Lower leg skin (tissue), 3 donors: ENCODE measurements at regions not wholly inside any gene's neighbourhood (a gene's known extent, or its start where the extent isn't known, plus 50 kb on each side); places are given as distances from the start of the nearest gene placed in this dataset.

Experiments
- POLR2A ChIP-seq, 2 donors: fragments of 450-650 bp; IDR thresholded peaks; one replicate each; pipeline ENCODE4 v1.6.1; 2016 to 2017; ENCODE audit warnings: antibody characterized with exemption in 2 of 2, mild to moderate bottlenecking in 1 of 2, moderate library complexity in 1 of 2
- TF ChIP-seq, protein P1 (sequence below), 3 donors: fragments of 450-650 bp; IDR thresholded peaks; one replicate each; pipeline ENCODE4 v1.5.1; 2016; ENCODE audit warnings: antibody characterized with exemption in 3 of 3, mild to moderate bottlenecking in 3 of 3, moderate library complexity in 2 of 3

DNA sequence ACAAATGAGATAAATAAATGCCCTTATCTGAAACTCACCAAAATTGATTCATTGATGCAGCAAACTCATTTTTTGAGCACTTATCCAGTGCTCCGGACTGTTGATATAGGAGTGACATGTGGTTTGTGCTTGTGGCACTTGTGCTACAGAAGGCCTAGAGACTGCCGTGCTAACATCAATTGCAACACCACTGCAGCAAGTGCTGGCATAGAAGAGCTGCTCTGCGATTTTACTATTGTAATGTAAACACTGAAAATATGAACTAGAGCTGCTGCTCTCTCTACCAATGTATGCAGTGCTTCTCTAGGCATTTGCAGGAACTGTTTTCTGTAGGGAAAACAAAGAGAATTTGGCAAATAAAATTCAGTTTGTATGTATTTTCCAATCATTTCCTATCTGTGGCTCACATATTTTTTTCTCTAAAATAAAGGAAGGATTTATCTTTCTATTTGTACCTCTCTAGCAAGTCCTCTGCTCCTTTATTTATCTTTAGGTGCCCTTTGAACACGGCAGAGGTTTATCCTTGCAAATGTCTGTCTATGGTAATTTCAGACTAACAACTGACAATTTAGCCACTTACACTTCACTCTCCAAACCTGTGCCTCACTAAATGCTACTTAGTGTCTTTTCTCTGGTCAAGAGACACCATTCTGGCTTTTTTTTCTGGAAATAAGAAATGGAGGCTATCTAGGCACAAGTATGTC is 409.5 kb upstream of the ADGRL2 start:
- TF ChIP-seq, protein P1, sequence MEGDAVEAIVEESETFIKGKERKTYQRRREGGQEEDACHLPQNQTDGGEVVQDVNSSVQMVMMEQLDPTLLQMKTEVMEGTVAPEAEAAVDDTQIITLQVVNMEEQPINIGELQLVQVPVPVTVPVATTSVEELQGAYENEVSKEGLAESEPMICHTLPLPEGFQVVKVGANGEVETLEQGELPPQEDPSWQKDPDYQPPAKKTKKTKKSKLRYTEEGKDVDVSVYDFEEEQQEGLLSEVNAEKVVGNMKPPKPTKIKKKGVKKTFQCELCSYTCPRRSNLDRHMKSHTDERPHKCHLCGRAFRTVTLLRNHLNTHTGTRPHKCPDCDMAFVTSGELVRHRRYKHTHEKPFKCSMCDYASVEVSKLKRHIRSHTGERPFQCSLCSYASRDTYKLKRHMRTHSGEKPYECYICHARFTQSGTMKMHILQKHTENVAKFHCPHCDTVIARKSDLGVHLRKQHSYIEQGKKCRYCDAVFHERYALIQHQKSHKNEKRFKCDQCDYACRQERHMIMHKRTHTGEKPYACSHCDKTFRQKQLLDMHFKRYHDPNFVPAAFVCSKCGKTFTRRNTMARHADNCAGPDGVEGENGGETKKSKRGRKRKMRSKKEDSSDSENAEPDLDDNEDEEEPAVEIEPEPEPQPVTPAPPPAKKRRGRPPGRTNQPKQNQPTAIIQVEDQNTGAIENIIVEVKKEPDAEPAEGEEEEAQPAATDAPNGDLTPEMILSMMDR (IDR thresholded peaks at IDR 0.05), result no peak
- no peak for TF ChIP-seq POLR2A (IDR thresholded peaks at IDR 0.05)
